Esophagus squamous epithelium (tissue), 4 donors: ENCODE measurements at regions not wholly inside any gene's neighbourhood (a gene's known extent, or its start where the extent isn't known, plus 50 kb on each side); places are given as distances from the start of the nearest gene placed in this dataset.

ENCODE experiments used
- POLR2A ChIP-seq, 4 donors: fragments of 450-650 bp; IDR thresholded peaks; one replicate each; pipeline ENCODE4 v1.6.1; 2017; ENCODE audit warnings: antibody characterized with exemption in 4 of 4, mild to moderate bottlenecking in 4 of 4, moderate library complexity in 3 of 4
- TF ChIP-seq, protein P1 (sequence below), 6 experiments: fragments of 450-650 bp in 4 of 6; fragments of 200-600 bp in 2 of 6; sonication (generic) in 2 of 6; IDR thresholded peaks; one replicate each; pipeline ENCODE4 v1.5.1; 2016 to 2019; ENCODE audit warnings: antibody characterized with exemption in 6 of 6, mild to moderate bottlenecking in 4 of 6, moderate library complexity in 4 of 6

DNA sequence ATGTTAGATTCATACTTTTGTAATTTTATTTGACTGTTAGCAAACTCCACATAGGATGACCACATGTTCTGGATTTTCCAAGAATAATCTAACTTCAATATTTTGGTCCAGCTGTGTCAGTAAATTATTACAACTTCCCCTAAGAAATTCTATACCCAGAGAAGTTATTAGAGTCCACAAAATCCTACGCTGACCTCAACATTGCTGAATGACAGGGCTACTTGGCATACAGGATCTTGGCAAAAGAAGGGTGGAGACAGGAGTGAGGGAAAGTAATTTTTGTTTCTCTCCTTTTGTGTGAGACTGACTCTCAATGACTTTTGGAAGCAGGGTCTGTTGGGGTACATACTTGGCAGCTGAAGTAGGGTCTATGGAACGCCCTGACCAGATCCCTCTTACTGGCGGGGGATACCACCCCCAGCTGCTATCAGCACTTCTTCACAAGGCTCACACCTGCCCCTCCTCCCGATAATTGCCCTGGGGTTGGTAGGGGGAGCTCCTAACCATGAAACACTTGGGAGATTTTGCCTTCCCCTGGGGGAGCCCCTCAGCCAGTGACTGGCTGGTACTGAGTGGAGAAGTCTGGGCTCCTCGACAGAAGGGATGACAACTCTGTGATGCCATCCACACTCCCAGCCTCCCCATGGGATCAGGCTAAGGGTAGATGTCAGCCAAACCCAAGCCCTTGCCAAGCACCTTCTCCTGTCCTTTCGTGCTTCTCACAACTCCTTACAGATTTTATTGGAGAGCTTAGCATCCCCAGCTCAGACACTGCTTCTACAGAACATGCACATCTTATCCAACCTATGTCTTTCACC is 110.6 kb upstream of the FHL2 start:
- no peak for TF ChIP-seq POLR2A (IDR thresholded peaks at IDR 0.05)
- TF ChIP-seq, protein P1, sequence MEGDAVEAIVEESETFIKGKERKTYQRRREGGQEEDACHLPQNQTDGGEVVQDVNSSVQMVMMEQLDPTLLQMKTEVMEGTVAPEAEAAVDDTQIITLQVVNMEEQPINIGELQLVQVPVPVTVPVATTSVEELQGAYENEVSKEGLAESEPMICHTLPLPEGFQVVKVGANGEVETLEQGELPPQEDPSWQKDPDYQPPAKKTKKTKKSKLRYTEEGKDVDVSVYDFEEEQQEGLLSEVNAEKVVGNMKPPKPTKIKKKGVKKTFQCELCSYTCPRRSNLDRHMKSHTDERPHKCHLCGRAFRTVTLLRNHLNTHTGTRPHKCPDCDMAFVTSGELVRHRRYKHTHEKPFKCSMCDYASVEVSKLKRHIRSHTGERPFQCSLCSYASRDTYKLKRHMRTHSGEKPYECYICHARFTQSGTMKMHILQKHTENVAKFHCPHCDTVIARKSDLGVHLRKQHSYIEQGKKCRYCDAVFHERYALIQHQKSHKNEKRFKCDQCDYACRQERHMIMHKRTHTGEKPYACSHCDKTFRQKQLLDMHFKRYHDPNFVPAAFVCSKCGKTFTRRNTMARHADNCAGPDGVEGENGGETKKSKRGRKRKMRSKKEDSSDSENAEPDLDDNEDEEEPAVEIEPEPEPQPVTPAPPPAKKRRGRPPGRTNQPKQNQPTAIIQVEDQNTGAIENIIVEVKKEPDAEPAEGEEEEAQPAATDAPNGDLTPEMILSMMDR (IDR thresholded peaks at IDR 0.05): no peak
